KMS-11 (cell line): ENCODE measurements at regions not wholly inside any gene's neighbourhood (a gene's known extent, or its start where the extent isn't known, plus 50 kb on each side); places are given as distances from the start of the nearest gene placed in this dataset.

ENCODE experiments used
- H2AFZ ChIP-seq: fragments of 200-600 bp; sonication (generic); 2 replicates; pipeline ENCODE4 v1.6.1; 2016; ENCODE audit warnings: antibody characterized with exemption, mixed run types, low read depth
- H3K27ac ChIP-seq: fragments of 200-600 bp; sonication (generic); 2 replicates; pipeline ENCODE4 v1.6.1; 2016; ENCODE audit warnings: mild to moderate bottlenecking, mixed run types
- H3K27me3 ChIP-seq: fragments of 200-600 bp; sonication (generic); 2 replicates; pipeline ENCODE4 v1.6.1; 2017; ENCODE audit warnings: mild to moderate bottlenecking, low read depth, mixed run types, moderate library complexity; ENCODE audit not compliant: insufficient read depth
- H3K36me3 ChIP-seq: fragments of 200-600 bp; sonication (generic); 2 replicates; pipeline ENCODE4 v1.6.1; 2017; ENCODE audit warnings: mild to moderate bottlenecking, mixed run types; ENCODE audit not compliant: insufficient read depth
- H3K4me1 ChIP-seq: fragments of 200-600 bp; sonication (generic); 2 replicates; pipeline ENCODE4 v1.6.1; 2016; ENCODE audit warnings: mild to moderate bottlenecking, low read depth, mixed run types; ENCODE audit not compliant: poor library complexity, severe bottlenecking
- H3K4me2 ChIP-seq: fragments of 200-600 bp; sonication (generic); 2 replicates; pipeline ENCODE4 v1.7.0; 2016; ENCODE audit warnings: mild to moderate bottlenecking, mixed run types
- H3K4me3 ChIP-seq: fragments of 200-600 bp; sonication (generic); IDR thresholded peaks from 2 replicates; pipeline ENCODE4 v1.6.1; 2017; ENCODE audit warnings: low read depth, low read length, mixed read lengths; ENCODE audit not compliant: insufficient read depth
- H3K79me2 ChIP-seq: fragments of 200-600 bp; sonication (generic); 2 replicates; pipeline ENCODE4 v1.6.1; 2016; ENCODE audit warnings: low read depth, mixed run types; ENCODE audit not compliant: insufficient read depth
- H3K9ac ChIP-seq: fragments of 200-600 bp; sonication (generic); 2 replicates; pipeline ENCODE4 v1.6.1; 2016; ENCODE audit warnings: mild to moderate bottlenecking, mixed run types
- H4K20me1 ChIP-seq: fragments of 200-600 bp; sonication (generic); 2 replicates; pipeline ENCODE4 v1.6.1; 2016; ENCODE audit warnings: mild to moderate bottlenecking, mixed run types; ENCODE audit not compliant: insufficient read depth
- TF ChIP-seq, protein P1 (sequence below): fragments of 200-600 bp; sonication (generic); conservative IDR thresholded peaks from 2 replicates; pipeline ENCODE4 v1.6.1; 2017; ENCODE audit warnings: low read depth, mild to moderate bottlenecking, antibody characterized with exemption, low read length, moderate library complexity, mixed read lengths

- TF ChIP-seq, protein P1, sequence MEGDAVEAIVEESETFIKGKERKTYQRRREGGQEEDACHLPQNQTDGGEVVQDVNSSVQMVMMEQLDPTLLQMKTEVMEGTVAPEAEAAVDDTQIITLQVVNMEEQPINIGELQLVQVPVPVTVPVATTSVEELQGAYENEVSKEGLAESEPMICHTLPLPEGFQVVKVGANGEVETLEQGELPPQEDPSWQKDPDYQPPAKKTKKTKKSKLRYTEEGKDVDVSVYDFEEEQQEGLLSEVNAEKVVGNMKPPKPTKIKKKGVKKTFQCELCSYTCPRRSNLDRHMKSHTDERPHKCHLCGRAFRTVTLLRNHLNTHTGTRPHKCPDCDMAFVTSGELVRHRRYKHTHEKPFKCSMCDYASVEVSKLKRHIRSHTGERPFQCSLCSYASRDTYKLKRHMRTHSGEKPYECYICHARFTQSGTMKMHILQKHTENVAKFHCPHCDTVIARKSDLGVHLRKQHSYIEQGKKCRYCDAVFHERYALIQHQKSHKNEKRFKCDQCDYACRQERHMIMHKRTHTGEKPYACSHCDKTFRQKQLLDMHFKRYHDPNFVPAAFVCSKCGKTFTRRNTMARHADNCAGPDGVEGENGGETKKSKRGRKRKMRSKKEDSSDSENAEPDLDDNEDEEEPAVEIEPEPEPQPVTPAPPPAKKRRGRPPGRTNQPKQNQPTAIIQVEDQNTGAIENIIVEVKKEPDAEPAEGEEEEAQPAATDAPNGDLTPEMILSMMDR = no peak
- Histone ChIP-seq H3K27me3 (no peaks in the 10 kb centered on the region), H3K9ac (no peak overlapping the region), H3K27ac (no peak overlapping the region), H3K36me3 (no peaks in the 10 kb centered on the region), H3K4me3 (no peak overlapping the region), H2AFZ (no peak overlapping the region), H4K20me1 (no peaks in the 10 kb centered on the region), H3K4me1 (no peaks in the 10 kb centered on the region), H3K79me2 (no peaks in the 10 kb centered on the region), H3K4me2 (no peak overlapping the region)
Measured at GRCh38 chrX:96006281-96006680, 678.4 kb upstream of the DIAPH2 start.

DNA sequence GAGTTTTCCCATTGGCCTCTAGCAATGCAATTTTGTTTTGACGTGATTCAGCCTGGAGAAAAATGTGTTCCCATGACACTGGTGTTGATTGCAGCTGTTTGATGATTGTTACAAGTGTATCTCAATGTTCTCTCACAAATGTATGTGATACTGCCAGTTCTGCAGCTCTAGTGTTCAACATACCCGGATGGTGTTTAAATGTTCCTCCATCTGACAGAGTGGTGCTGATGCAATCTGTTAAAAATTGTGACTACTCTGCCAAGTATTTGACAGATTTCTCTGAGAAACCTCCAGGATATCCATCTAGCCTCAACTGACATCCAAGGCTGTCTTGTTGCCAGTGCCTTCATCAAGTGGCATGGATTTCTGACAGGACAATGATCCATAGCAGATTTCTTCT lies 657.2 kb upstream of the DIAPH2 start:
- Histone ChIP-seq H3K4me1 (no peaks in the 10 kb centered on the region), H3K27ac (no peak overlapping the region)

GRCh38 chrX:96052078-96052477 lies 632.6 kb upstream of the DIAPH2 start:
- no peaks in the 10 kb centered on the region for H3K36me3 ChIP-seq
- TF ChIP-seq, protein P1 = no peak
- no peak overlapping the region for H3K27ac ChIP-seq
- H4K20me1 ChIP-seq = no peaks in the 10 kb centered on the region
- H3K4me1 ChIP-seq = no peaks in the 10 kb centered on the region
- H3K9ac ChIP-seq = no peak overlapping the region
- H3K4me3 ChIP-seq = no peak overlapping the region
- H3K4me2 ChIP-seq = no peak overlapping the region
- H3K27me3 ChIP-seq = no peaks in the 10 kb centered on the region
- no peaks in the 10 kb centered on the region for H3K79me2 ChIP-seq
- no peak overlapping the region for H2AFZ ChIP-seq

More for the DNA sequence above, 657.2 kb upstream of the DIAPH2 start:
- H3K36me3 ChIP-seq = no peaks in the 10 kb centered on the region
- H3K4me3 ChIP-seq = no peak overlapping the region
- H2AFZ ChIP-seq = no peak overlapping the region
- no peak overlapping the region for H3K9ac ChIP-seq
- H3K79me2 ChIP-seq = no peaks in the 10 kb centered on the region
- H3K27me3 ChIP-seq = no peaks in the 10 kb centered on the region
- no peaks in the 10 kb centered on the region for H4K20me1 ChIP-seq
- H3K4me2 ChIP-seq = no peak overlapping the region
- TF ChIP-seq, protein P1 = no peak

DNA sequence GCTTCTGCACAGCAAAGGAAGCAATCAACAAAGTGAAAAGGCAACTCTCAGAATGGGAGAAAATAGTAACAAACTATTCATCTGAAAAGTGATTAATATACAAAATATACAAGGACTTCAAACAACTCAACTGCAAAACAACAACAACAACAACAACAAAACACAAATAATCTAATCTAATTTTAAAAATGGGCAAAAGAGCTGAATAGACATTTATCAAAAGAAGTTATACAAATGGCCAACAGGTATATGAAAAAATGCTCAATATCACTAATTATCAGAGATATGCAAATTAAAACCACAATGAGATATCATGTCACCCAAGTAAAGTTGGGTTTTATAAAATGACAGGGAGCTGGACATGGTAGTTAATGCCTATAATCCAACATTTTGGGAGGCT lies 602.8 kb upstream of the DIAPH2 start:
- H3K27ac ChIP-seq = no peak overlapping the region
- no peaks in the 10 kb centered on the region for H3K4me1 ChIP-seq
- no peak overlapping the region for H3K4me2 ChIP-seq
- H2AFZ ChIP-seq = no peak overlapping the region
- H3K79me2 ChIP-seq = no peaks in the 10 kb centered on the region
- H3K36me3 ChIP-seq = no peaks in the 10 kb centered on the region
- H3K27me3 ChIP-seq = no peaks in the 10 kb centered on the region
- H3K9ac ChIP-seq = no peak overlapping the region
- no peaks in the 10 kb centered on the region for H4K20me1 ChIP-seq
- TF ChIP-seq, protein P1 = no peak
- no peak overlapping the region for H3K4me3 ChIP-seq
